ENCODE measurements at regions not wholly inside any gene's neighbourhood (a gene's known extent, or its start where the extent isn't known, plus 50 kb on each side); places are given as distances from the start of the nearest gene placed in this dataset.

DNA sequence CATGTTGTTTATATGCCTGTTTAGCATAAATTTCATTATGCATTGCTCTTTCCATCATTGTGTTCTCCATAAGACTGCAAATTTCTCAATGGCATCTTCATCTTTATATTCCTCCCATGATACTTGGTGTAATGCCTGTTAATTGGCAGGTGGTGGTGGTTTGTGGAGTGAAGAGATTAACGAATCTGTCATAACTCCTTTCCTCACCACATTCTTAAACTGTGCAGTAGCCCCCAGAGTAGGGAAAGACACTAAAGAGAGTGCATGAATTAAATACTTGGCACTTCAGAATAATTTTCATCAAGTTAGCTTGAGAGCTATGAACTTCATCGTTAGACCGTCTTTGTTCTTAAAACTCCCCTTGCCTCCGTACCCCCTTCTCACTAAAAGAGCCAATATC lies 329.7 kb downstream of the HS3ST3B1 start:
- Histone ChIP-seq H3K4me2 (ENCODE audit: low read length, poor library complexity, severe bottlenecking) (no peak overlapping the region), H2BK5ac (ENCODE audit: low read depth, low read length, poor library complexity, severe bottlenecking) (no peak overlapping the region), H3K18ac (ENCODE audit: low read depth in 1 of 2, low read length in 2 of 2) (no peak overlapping the region), H2AFZ (ENCODE audit: low read depth, low read length) (no peak overlapping the region), H2BK120ac (ENCODE audit: low read depth, low read length) (no peak overlapping the region), H3K27me3 (ENCODE audit: control insufficient read depth in 1 of 2, insufficient read depth in 1 of 2, low read length in 2 of 2) (no peaks in the 10 kb centered on the region), H3K9me3 (ENCODE audit: control insufficient read depth, low read length) (peaks cover 3% of the 10 kb centered on the region), H2BK12ac (ENCODE audit: low read length in 2 of 2) (no peak overlapping the region), H3K9ac (ENCODE audit: low read length) (no peak overlapping the region), H3K14ac (ENCODE audit: low read length in 2 of 2) (no peak overlapping the region), H3K23ac (ENCODE audit: low read length in 2 of 2) (no peak overlapping the region), H2AK5ac (ENCODE audit: low read length, severe bottlenecking) (no peak overlapping the region), H3K27ac (ENCODE audit: low read length, poor library complexity, severe bottlenecking) (no peak overlapping the region), H4K91ac (ENCODE audit: low read length) (no peak overlapping the region), H4K8ac (ENCODE audit: low read length) (no peak overlapping the region), H3K4me1 (ENCODE audit: control insufficient read depth, insufficient read depth, low read depth, low read length) (no peaks in the 10 kb centered on the region), H3K79me1 (replicated peaks; ENCODE audit: low read length, poor library complexity, severe bottlenecking) (no peaks in the 10 kb centered on the region), H3K4me3 (ENCODE audit: insufficient read depth in 1 of 2, low read depth in 1 of 2, low read length in 2 of 2) (no peak overlapping the region), H3K36me3 (ENCODE audit: control insufficient read depth in 1 of 2, insufficient read depth in 2 of 2, low read depth in 1 of 2, low read length in 2 of 2) (no peaks in the 10 kb centered on the region), H3K4ac (ENCODE audit: low read depth in 1 of 2, low read length in 2 of 2) (no peak overlapping the region), H2BK15ac (ENCODE audit: low read depth, poor library complexity, severe bottlenecking) (no peak overlapping the region)
- 86% methylated on average over 3 of the region's 4 CpGs for WGBS
- DNase-seq = no peak

DNA sequence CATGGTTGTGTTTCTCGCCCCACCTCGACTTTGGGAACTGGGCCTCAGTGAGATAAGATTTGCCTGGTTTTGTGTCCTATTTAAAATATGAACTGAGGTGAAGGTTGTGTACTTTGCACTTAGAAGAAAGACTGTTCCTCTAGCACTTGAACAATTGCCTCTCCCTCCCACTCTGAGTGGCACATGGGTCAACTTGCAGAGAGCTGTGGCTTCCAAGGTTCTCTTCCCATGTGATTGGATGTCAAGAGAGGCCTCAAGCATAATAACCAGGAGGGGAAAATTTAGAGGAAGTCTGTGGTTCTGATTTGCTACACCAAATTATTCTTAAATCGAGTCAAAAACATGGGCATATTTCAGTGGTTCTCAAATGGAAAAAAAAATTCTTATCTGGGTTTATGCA lies 329.2 kb downstream of the HS3ST3B1 start:
- no peak overlapping the region for H2AK5ac ChIP-seq (ENCODE audit: low read length, severe bottlenecking)
- no peaks in the 10 kb centered on the region for H3K36me3 ChIP-seq (ENCODE audit: control insufficient read depth in 1 of 2, insufficient read depth in 2 of 2, low read depth in 1 of 2, low read length in 2 of 2)
- H3K79me1 ChIP-seq (replicated peaks; ENCODE audit: low read length, poor library complexity, severe bottlenecking) = no peaks in the 10 kb centered on the region
- H2BK15ac ChIP-seq (ENCODE audit: low read depth, poor library complexity, severe bottlenecking) = no peak overlapping the region
- no peak overlapping the region for H3K4me2 ChIP-seq (ENCODE audit: low read length, poor library complexity, severe bottlenecking)
- no peak overlapping the region for H2BK5ac ChIP-seq (ENCODE audit: low read depth, low read length, poor library complexity, severe bottlenecking)
- H4K91ac ChIP-seq (ENCODE audit: low read length) = no peak overlapping the region
- no peak for DNase-seq
- no peak overlapping the region for H3K27ac ChIP-seq (ENCODE audit: low read length, poor library complexity, severe bottlenecking)
- H3K9ac ChIP-seq (ENCODE audit: low read length) = no peak overlapping the region
- H3K27me3 ChIP-seq (ENCODE audit: control insufficient read depth in 1 of 2, insufficient read depth in 1 of 2, low read length in 2 of 2) = no peaks in the 10 kb centered on the region
- H3K18ac ChIP-seq (ENCODE audit: low read depth in 1 of 2, low read length in 2 of 2) = no peak overlapping the region
- no peak overlapping the region for H3K14ac ChIP-seq (ENCODE audit: low read length in 2 of 2)
- no peak overlapping the region for H2BK12ac ChIP-seq (ENCODE audit: low read length in 2 of 2)
- H3K4me1 ChIP-seq (ENCODE audit: control insufficient read depth, insufficient read depth, low read depth, low read length) = no peaks in the 10 kb centered on the region
- no peak overlapping the region for H2BK120ac ChIP-seq (ENCODE audit: low read depth, low read length)
- H4K8ac ChIP-seq (ENCODE audit: low read length) = no peak overlapping the region
- H2AFZ ChIP-seq (ENCODE audit: low read depth, low read length) = no peak overlapping the region
- WGBS = 93% methylated on average over 3 of the region's 3 CpGs
- H3K23ac ChIP-seq (ENCODE audit: low read length in 2 of 2) = no peak overlapping the region
- peaks cover 3% of the 10 kb centered on the region for H3K9me3 ChIP-seq (ENCODE audit: control insufficient read depth, low read length)
- no peak overlapping the region for H3K4me3 ChIP-seq (ENCODE audit: insufficient read depth in 1 of 2, low read depth in 1 of 2, low read length in 2 of 2)
- H3K4ac ChIP-seq (ENCODE audit: low read depth in 1 of 2, low read length in 2 of 2) = no peak overlapping the region

DNA sequence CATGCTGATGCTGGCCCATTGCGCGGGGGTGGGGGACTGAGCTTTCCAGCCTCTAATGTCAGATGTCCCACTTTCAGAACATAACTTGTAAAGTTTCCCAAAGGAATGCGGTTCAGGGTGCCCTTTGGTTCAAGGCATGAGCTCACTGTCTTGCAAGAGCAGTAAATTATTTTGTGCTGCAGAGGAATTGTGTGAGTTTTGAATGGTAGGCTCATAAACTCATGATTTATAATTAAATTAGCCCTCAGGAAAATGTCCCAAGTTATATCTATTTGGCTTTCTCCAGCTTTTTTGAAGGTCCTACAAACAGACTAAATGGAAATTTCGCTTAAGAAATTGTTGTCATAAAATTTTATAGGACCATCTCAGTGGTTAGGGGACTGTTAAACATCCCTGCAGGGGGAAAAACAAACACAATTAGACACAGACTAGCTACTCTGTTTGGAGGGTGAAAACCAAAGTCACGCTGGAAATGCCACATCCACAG lies 321.8 kb downstream of the HS3ST3B1 start:
- no peaks in the 10 kb centered on the region for H3K27me3 ChIP-seq (ENCODE audit: control insufficient read depth in 1 of 2, insufficient read depth in 1 of 2, low read length in 2 of 2)
- no peak overlapping the region for H3K23ac ChIP-seq (ENCODE audit: low read length in 2 of 2)
- H4K91ac ChIP-seq (ENCODE audit: low read length) = no peak overlapping the region
- DNase-seq = peak; percentile 62
- no peak overlapping the region for H3K4me2 ChIP-seq (ENCODE audit: low read length, poor library complexity, severe bottlenecking)
- H3K27ac ChIP-seq (ENCODE audit: low read length, poor library complexity, severe bottlenecking) = no peak overlapping the region
- H2AK5ac ChIP-seq (ENCODE audit: low read length, severe bottlenecking) = no peak overlapping the region
- no peak overlapping the region for H3K14ac ChIP-seq (ENCODE audit: low read length in 2 of 2)
- WGBS = 38% methylated on average over 4 of the region's 5 CpGs
- no peak overlapping the region for H3K4me3 ChIP-seq (ENCODE audit: insufficient read depth in 1 of 2, low read depth in 1 of 2, low read length in 2 of 2)
- no peak overlapping the region for H3K9ac ChIP-seq (ENCODE audit: low read length)
- peak overlapping the region; percentile 47 for H2AFZ ChIP-seq (ENCODE audit: low read depth, low read length)
- no peaks in the 10 kb centered on the region for H3K36me3 ChIP-seq (ENCODE audit: control insufficient read depth in 1 of 2, insufficient read depth in 2 of 2, low read depth in 1 of 2, low read length in 2 of 2)
- H2BK15ac ChIP-seq (ENCODE audit: low read depth, poor library complexity, severe bottlenecking) = no peak overlapping the region
- no peak overlapping the region for H3K4ac ChIP-seq (ENCODE audit: low read depth in 1 of 2, low read length in 2 of 2)
- H3K4me1 ChIP-seq (ENCODE audit: control insufficient read depth, insufficient read depth, low read depth, low read length) = no peaks in the 10 kb centered on the region
- H3K18ac ChIP-seq (ENCODE audit: low read depth in 1 of 2, low read length in 2 of 2) = no peak overlapping the region
- no peaks in the 10 kb centered on the region for H3K79me1 ChIP-seq (replicated peaks; ENCODE audit: low read length, poor library complexity, severe bottlenecking)
- no peak overlapping the region for H2BK12ac ChIP-seq (ENCODE audit: low read length in 2 of 2)
- no peak overlapping the region for H2BK5ac ChIP-seq (ENCODE audit: low read depth, low read length, poor library complexity, severe bottlenecking)
- peaks cover 3% of the 10 kb centered on the region for H3K9me3 ChIP-seq (ENCODE audit: control insufficient read depth, low read length)
- no peak overlapping the region for H4K8ac ChIP-seq (ENCODE audit: low read length)
- H2BK120ac ChIP-seq (ENCODE audit: low read depth, low read length) = no peak overlapping the region

DNA sequence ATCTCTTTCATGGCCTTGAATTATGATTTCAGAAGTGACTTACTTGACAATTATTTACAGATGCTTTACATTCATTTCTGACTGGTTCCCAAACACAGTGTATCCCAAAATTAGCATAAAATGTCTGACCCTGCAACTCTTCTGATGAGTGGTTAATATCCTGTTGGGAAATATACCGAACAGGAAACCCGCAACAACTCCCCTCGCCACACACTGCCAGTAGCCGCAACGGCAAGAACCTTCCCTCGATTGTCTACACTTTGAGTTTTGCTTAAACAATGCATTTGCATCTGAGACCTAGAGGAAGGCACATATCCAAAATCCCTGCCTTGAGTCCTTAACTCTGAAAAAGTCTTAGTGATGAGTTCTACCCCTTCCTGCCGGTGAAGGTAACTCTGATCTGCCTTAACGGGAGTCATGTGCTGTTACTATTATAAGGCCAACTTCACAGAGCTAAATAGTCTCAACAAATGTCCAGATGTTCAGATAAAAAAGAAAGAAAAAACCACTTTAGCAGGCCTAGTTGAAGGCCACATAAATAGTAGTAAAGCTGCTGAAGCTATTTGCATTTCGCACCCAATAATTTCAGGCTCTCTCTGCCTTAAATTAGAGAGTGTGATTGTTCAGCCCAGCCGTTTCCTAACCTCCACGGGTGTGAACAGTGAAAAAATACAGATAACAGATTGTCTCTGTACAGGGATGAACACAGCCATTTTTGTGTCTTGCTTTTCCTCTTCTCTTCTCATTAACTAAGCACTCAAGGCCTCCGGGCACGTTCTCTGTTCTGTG lies 321.1 kb downstream of the HS3ST3B1 start:
- peak; percentile 7 for DNase-seq
- no peak overlapping the region for H3K4ac ChIP-seq (ENCODE audit: low read depth in 1 of 2, low read length in 2 of 2)
- no peaks in the 10 kb centered on the region for H3K4me1 ChIP-seq (ENCODE audit: control insufficient read depth, insufficient read depth, low read depth, low read length)
- H3K27ac ChIP-seq (ENCODE audit: low read length, poor library complexity, severe bottlenecking) = no peak overlapping the region
- H3K36me3 ChIP-seq (ENCODE audit: control insufficient read depth in 1 of 2, insufficient read depth in 2 of 2, low read depth in 1 of 2, low read length in 2 of 2) = no peaks in the 10 kb centered on the region
- no peak overlapping the region for H2AK5ac ChIP-seq (ENCODE audit: low read length, severe bottlenecking)
- no peaks in the 10 kb centered on the region for H3K27me3 ChIP-seq (ENCODE audit: control insufficient read depth in 1 of 2, insufficient read depth in 1 of 2, low read length in 2 of 2)
- peaks cover 5% of the 10 kb centered on the region for H3K9me3 ChIP-seq (ENCODE audit: control insufficient read depth, low read length)
- no peak overlapping the region for H3K9ac ChIP-seq (ENCODE audit: low read length)
- H3K18ac ChIP-seq (ENCODE audit: low read depth in 1 of 2, low read length in 2 of 2) = no peak overlapping the region
- H3K79me1 ChIP-seq (replicated peaks; ENCODE audit: low read length, poor library complexity, severe bottlenecking) = no peaks in the 10 kb centered on the region
- H3K23ac ChIP-seq (ENCODE audit: low read length in 2 of 2) = no peak overlapping the region
- WGBS = 70% methylated on average over 13 of the region's 13 CpGs
- H2BK5ac ChIP-seq (ENCODE audit: low read depth, low read length, poor library complexity, severe bottlenecking) = no peak overlapping the region
- H3K4me2 ChIP-seq (ENCODE audit: low read length, poor library complexity, severe bottlenecking) = no peak overlapping the region
- H2BK120ac ChIP-seq (ENCODE audit: low read depth, low read length) = no peak overlapping the region
- no peak overlapping the region for H4K91ac ChIP-seq (ENCODE audit: low read length)
- H3K4me3 ChIP-seq (ENCODE audit: insufficient read depth in 1 of 2, low read depth in 1 of 2, low read length in 2 of 2) = no peak overlapping the region
- H2AFZ ChIP-seq (ENCODE audit: low read depth, low read length) = peak overlapping the region; percentile 47
- no peak overlapping the region for H2BK15ac ChIP-seq (ENCODE audit: low read depth, poor library complexity, severe bottlenecking)
- no peak overlapping the region for H3K14ac ChIP-seq (ENCODE audit: low read length in 2 of 2)
- H2BK12ac ChIP-seq (ENCODE audit: low read length in 2 of 2) = no peak overlapping the region
- H4K8ac ChIP-seq (ENCODE audit: low read length) = no peak overlapping the region
